Fibroblast of mammary gland (primary cell): ENCODE measurements at regions not wholly inside any gene's neighbourhood (a gene's known extent, or its start where the extent isn't known, plus 50 kb on each side); places are given as distances from the start of the nearest gene placed in this dataset.

Source experiments
- DNase-seq: peaks from one replicate; pipeline ENCODE4 v3.0.0-alpha.2; 2010; ENCODE audit warnings: low read depth
- H3K4me3 ChIP-seq: 2 replicates; pipeline ENCODE4 v1.5.1; 2011; ENCODE audit warnings: low read depth, mild to moderate bottlenecking, low read length, moderate library complexity; ENCODE audit not compliant: control insufficient read depth
- CTCF ChIP-seq: conservative IDR thresholded peaks from 2 replicates; pipeline ENCODE4 v1.5.1; 2011; ENCODE audit warnings: low read depth, low read length, inconsistent platforms; ENCODE audit not compliant: control insufficient read depth, insufficient read depth

- DNase-seq, result no peak
- no peak overlapping the region for H3K4me3 ChIP-seq
- no peak for TF ChIP-seq CTCF
Observed at GRCh38 chr2:153165021-153165420, 313.5 kb downstream of the RPRM start.

- TF ChIP-seq CTCF, result peak; percentile 33
- no peak overlapping the region for H3K4me3 ChIP-seq
- peak; percentile 28 for DNase-seq
Observed at GRCh38 chr2:153163055-153163454, 315.5 kb downstream of the RPRM start.

GRCh38 chr2:153156743-153157142 is 321.8 kb downstream of the RPRM start:
- DNase-seq, result no peak
- no peak for TF ChIP-seq CTCF
- no peak overlapping the region for H3K4me3 ChIP-seq

GRCh38 chr2:153152036-153152435 is 326.5 kb downstream of the RPRM start:
- no peak for DNase-seq
- no peak for TF ChIP-seq CTCF

GRCh38 chr2:153145470-153145978 is 333.0 kb downstream of the RPRM start:
- no peak for TF ChIP-seq CTCF
- H3K4me3 ChIP-seq, result no peak overlapping the region
- no peak for DNase-seq

More at GRCh38 chr2:153152036-153152435, 326.5 kb downstream of the RPRM start:
- no peak overlapping the region for H3K4me3 ChIP-seq

GRCh38 chr2:153143540-153143939 is 335.0 kb downstream of the RPRM start:
- DNase-seq, result no peak
- H3K4me3 ChIP-seq, result no peak overlapping the region
- TF ChIP-seq CTCF, result no peak

GRCh38 chr2:153140498-153140897 is 338.1 kb downstream of the RPRM start:
- no peak overlapping the region for H3K4me3 ChIP-seq
- DNase-seq, result no peak
- no peak for TF ChIP-seq CTCF
